ENCODE measurements at regions not wholly inside any gene's neighbourhood (a gene's known extent, or its start where the extent isn't known, plus 50 kb on each side); places are given as distances from the start of the nearest gene placed in this dataset.

GRCh38 chr5:125302577-125302976 is 556.1 kb upstream of the ZNF608 start:
- no peak for DNase-seq (ENCODE audit: extremely low read depth, low read depth)
- H3K4me3 ChIP-seq (replicated peaks; ENCODE audit: low read depth, low read length), result no peak overlapping the region
- no peak for TF ChIP-seq CTCF (IDR thresholded peaks at IDR 0.05; ENCODE audit: low read depth, low read length, missing control alignments)

- DNase-seq (ENCODE audit: extremely low read depth, low read depth), result no peak
- TF ChIP-seq CTCF (IDR thresholded peaks at IDR 0.05; ENCODE audit: low read depth, low read length, missing control alignments), result no peak
- no peak overlapping the region for H3K4me3 ChIP-seq (replicated peaks; ENCODE audit: low read depth, low read length)
Measured at GRCh38 chr5:125306741-125307140, 560.3 kb upstream of the ZNF608 start.

- TF ChIP-seq CTCF (IDR thresholded peaks at IDR 0.05; ENCODE audit: low read depth, low read length, missing control alignments), result no peak
Measured at GRCh38 chr5:125310749-125311148, 564.3 kb upstream of the ZNF608 start.

GRCh38 chr5:125311743-125312142 is 565.3 kb upstream of the ZNF608 start:
- peak; percentile 42 for DNase-seq (ENCODE audit: extremely low read depth, low read depth)
- no peak overlapping the region for H3K4me3 ChIP-seq (replicated peaks; ENCODE audit: low read depth, low read length)
- no peak for TF ChIP-seq CTCF (IDR thresholded peaks at IDR 0.05; ENCODE audit: low read depth, low read length, missing control alignments)

More at GRCh38 chr5:125310749-125311148, 564.3 kb upstream of the ZNF608 start:
- DNase-seq (ENCODE audit: extremely low read depth, low read depth), result no peak
- H3K4me3 ChIP-seq (replicated peaks; ENCODE audit: low read depth, low read length), result no peak overlapping the region

- TF ChIP-seq CTCF (IDR thresholded peaks at IDR 0.05; ENCODE audit: low read depth, low read length, missing control alignments), result no peak
- H3K4me3 ChIP-seq (replicated peaks; ENCODE audit: low read depth, low read length), result no peak overlapping the region
- DNase-seq (ENCODE audit: extremely low read depth, low read depth), result no peak
Measured at GRCh38 chr5:125313555-125313954, 567.1 kb upstream of the ZNF608 start.

GRCh38 chr5:125315306-125315705 is 568.9 kb upstream of the ZNF608 start:
- no peak for DNase-seq (ENCODE audit: extremely low read depth, low read depth)
- no peak overlapping the region for H3K4me3 ChIP-seq (replicated peaks; ENCODE audit: low read depth, low read length)
- no peak for TF ChIP-seq CTCF (IDR thresholded peaks at IDR 0.05; ENCODE audit: low read depth, low read length, missing control alignments)

- DNase-seq (ENCODE audit: extremely low read depth, low read depth), result no peak
- no peak for TF ChIP-seq CTCF (IDR thresholded peaks at IDR 0.05; ENCODE audit: low read depth, low read length, missing control alignments)
- H3K4me3 ChIP-seq (replicated peaks; ENCODE audit: low read depth, low read length), result no peak overlapping the region
Measured at GRCh38 chr5:125316391-125316790, 570.0 kb upstream of the ZNF608 start.
